ENCODE measurements at regions not wholly inside any gene's neighbourhood (a gene's known extent, or its start where the extent isn't known, plus 50 kb on each side); places are given as distances from the start of the nearest gene placed in this dataset.
A peak's percentile ranks its signal among the peaks of the same experiment; 100 is the strongest.

GRCh38 chr15:25175033-25175788, 220.4 kb downstream of the SNRPN start:
- Histone ChIP-seq H3K27me3 (no peaks in the 10 kb centered on the region), H3K27ac (no peak overlapping the region), H3K36me3 (no peaks in the 10 kb centered on the region), H3K4me1 (no peaks in the 10 kb centered on the region), H3K9me3 (no peaks in the 10 kb centered on the region), H3K4me3 (no peak overlapping the region)
- 83 to 86% methylated on average over 8 of the region's 8 CpGs for WGBS, 2 donors
- FAIRE-seq (no peak), ATAC-seq (no peak), DNase-seq (peak; percentile 0 to 42 (median 7))
- no peak for TF ChIP-seq CTCF (IDR thresholded peaks at IDR 0.05)
- intact Hi-C loops (cut with DNase I) = loop anchor here in 1 of 3 donors (5.0 kb wide), 1 partner anchor 37 kb away; no protein-coding TSS in a partner anchor

DNA sequence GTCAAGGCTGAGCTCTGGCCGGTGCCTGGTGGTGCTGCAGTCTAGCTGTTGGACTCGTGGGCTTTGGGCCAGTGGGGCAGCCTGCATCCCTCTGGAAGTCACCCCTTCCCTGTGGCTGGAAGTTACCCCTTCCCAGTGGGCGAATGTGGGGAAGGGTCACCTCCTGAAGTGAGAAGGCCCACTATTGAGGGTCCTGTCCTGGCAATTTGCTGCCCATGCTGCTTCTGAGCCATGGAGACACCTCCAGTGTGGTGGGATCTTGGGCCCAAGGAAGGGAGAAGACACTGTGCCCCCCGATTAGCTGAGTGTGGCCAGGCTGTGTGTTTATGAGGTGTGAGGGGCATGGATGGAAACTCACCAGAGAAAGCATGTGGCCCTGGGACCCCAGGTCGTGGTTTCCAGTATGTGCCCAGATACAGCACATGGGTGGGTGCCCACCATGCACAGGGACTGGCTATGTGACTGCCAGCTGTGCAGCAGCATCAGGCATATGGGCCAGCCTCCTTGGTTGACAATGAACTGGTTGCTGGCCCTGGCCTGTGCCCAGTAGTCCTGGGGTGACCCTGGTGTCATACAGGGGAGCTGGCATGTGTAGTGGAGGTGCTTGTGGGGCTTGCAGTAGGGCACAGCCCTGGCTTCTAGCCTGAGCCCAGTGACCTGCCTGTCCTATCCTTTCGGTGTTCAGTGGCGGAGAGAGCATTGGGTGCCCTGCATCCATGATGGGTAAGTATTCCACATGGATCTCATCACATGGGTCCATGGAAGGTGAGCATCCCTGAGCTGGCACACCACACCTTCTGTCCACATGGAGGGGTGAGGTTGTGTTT, 221.2 kb downstream of the SNRPN start:
- 62 to 68% methylated on average over 7 of the region's 7 CpGs for WGBS, 2 donors
- no peaks in the 10 kb centered on the region for H3K9me3 ChIP-seq

GRCh38 chr15:25176616-25176923, 221.8 kb downstream of the SNRPN start:
- Histone ChIP-seq H3K4me3 (no peak overlapping the region), H3K4me1 (no peaks in the 10 kb centered on the region), H3K27me3 (no peaks in the 10 kb centered on the region), H3K27ac (no peak overlapping the region), H3K9me3 (no peaks in the 10 kb centered on the region), H3K36me3 (no peaks in the 10 kb centered on the region)
- no peak for FAIRE-seq
- TF ChIP-seq CTCF (IDR thresholded peaks at IDR 0.05) = no peak
- DNase-seq = peak in 4 of 6 donors; percentile 0 to 35 (median 10)
- WGBS, 2 donors = 81 to 83% methylated on average over 7 of the region's 7 CpGs
- no peak for ATAC-seq
- intact Hi-C loops (cut with DNase I) = loop anchor here in 1 of 3 donors (5.0 kb wide), 1 partner anchor 36 kb away; no protein-coding TSS in a partner anchor

More for the DNA sequence above, 221.2 kb downstream of the SNRPN start:
- H3K4me3 ChIP-seq = no peak overlapping the region
- TF ChIP-seq CTCF (IDR thresholded peaks at IDR 0.05) = no peak
- ATAC-seq (no peak), DNase-seq (peak in 4 of 6 donors; percentile 4 to 37 (median 10)), FAIRE-seq (no peak)
- H3K27me3 ChIP-seq = no peaks in the 10 kb centered on the region
- intact Hi-C loops (cut with DNase I) = loop anchor here in 1 of 3 donors (5.0 kb wide), 1 partner anchor 36 kb away; no protein-coding TSS in a partner anchor
- no peak overlapping the region for H3K27ac ChIP-seq
- H3K4me1 ChIP-seq = no peaks in the 10 kb centered on the region
- H3K36me3 ChIP-seq = no peaks in the 10 kb centered on the region

- H3K27me3 ChIP-seq = no peaks in the 10 kb centered on the region
- H3K36me3 ChIP-seq = no peaks in the 10 kb centered on the region
- 76% methylated on average over 21 of the region's 21 CpGs for WGBS, 2 donors
- DNase-seq (peak in 5 of 6 donors; percentile 1 to 46 (median 12)), FAIRE-seq (no peak), ATAC-seq (no peak)
- H3K4me3 ChIP-seq = no peak overlapping the region
- H3K27ac ChIP-seq = no peak overlapping the region
- intact Hi-C loops (cut with DNase I) = loop anchor here in 1 of 3 donors (5.0 kb wide), 1 partner anchor 35 kb away; no protein-coding TSS in a partner anchor
- no peaks in the 10 kb centered on the region for H3K9me3 ChIP-seq
- TF ChIP-seq CTCF (IDR thresholded peaks at IDR 0.05) = no peak
- H3K4me1 ChIP-seq = no peaks in the 10 kb centered on the region
Observed at GRCh38 chr15:25176991-25177954, 222.5 kb downstream of the SNRPN start.
